ENCODE measurements at regions not wholly inside any gene's neighbourhood (a gene's known extent, or its start where the extent isn't known, plus 50 kb on each side); places are given as distances from the start of the nearest gene placed in this dataset.

DNA sequence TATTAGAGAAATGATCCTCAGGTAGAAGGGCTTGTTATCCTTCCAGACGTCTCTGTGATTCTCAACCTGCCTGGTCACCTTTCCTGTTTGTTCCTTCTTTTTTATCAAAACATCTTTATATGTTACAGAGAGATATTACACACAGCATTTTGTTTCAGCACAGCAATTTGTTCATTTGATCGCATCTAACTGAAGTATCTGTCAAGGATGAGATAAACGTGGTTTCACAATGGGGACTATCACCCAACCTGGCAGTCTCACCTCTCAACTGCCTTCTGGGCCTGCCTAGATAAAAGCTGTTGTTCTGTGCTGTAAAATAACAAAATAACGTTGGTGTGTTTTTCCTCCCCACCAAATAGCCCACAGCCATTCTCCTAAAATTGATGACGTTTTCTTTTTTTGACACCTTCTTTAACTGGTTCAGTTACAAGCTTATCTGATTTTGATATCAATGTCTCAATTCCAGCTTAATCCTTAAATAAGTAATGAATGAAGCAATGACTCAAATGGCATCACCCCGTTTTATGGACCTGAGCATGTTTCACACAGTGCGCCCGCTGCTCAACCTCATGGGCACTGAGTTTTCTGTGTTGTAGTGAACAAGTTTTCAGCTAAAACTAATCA lies 367.9 kb upstream of the RUNX1 start:
- TF ChIP-seq CEBPB (IDR thresholded peaks at IDR 0.05): no peak
- TF ChIP-seq ZBTB7A (IDR thresholded peaks at IDR 0.05; ENCODE audit: low read depth): no peak
- no peak for TF ChIP-seq TAF1 (IDR thresholded peaks at IDR 0.05; ENCODE audit: low read depth)
- no peak for TF ChIP-seq TEAD4 (IDR thresholded peaks at IDR 0.05)
- TF ChIP-seq EGR1 (IDR thresholded peaks at IDR 0.05): no peak
- no peak for TF ChIP-seq CREB1 (IDR thresholded peaks at IDR 0.05; ENCODE audit: low read depth)
- TF ChIP-seq, protein P1, sequence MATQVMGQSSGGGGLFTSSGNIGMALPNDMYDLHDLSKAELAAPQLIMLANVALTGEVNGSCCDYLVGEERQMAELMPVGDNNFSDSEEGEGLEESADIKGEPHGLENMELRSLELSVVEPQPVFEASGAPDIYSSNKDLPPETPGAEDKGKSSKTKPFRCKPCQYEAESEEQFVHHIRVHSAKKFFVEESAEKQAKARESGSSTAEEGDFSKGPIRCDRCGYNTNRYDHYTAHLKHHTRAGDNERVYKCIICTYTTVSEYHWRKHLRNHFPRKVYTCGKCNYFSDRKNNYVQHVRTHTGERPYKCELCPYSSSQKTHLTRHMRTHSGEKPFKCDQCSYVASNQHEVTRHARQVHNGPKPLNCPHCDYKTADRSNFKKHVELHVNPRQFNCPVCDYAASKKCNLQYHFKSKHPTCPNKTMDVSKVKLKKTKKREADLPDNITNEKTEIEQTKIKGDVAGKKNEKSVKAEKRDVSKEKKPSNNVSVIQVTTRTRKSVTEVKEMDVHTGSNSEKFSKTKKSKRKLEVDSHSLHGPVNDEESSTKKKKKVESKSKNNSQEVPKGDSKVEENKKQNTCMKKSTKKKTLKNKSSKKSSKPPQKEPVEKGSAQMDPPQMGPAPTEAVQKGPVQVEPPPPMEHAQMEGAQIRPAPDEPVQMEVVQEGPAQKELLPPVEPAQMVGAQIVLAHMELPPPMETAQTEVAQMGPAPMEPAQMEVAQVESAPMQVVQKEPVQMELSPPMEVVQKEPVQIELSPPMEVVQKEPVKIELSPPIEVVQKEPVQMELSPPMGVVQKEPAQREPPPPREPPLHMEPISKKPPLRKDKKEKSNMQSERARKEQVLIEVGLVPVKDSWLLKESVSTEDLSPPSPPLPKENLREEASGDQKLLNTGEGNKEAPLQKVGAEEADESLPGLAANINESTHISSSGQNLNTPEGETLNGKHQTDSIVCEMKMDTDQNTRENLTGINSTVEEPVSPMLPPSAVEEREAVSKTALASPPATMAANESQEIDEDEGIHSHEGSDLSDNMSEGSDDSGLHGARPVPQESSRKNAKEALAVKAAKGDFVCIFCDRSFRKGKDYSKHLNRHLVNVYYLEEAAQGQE (IDR thresholded peaks at IDR 0.05; ENCODE audit: low read depth): no peak
- TF ChIP-seq, protein P2, sequence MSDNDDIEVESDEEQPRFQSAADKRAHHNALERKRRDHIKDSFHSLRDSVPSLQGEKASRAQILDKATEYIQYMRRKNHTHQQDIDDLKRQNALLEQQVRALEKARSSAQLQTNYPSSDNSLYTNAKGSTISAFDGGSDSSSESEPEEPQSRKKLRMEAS (IDR thresholded peaks at IDR 0.05): no peak
- no peak for TF ChIP-seq YY1 (IDR thresholded peaks at IDR 0.05; ENCODE audit: low read depth)
- TF ChIP-seq FOXM1 (IDR thresholded peaks at IDR 0.05; ENCODE audit: borderline replicate concordance, low read depth): no peak
- no peak for TF ChIP-seq EP300 (IDR thresholded peaks at IDR 0.05; ENCODE audit: borderline replicate concordance)
- no peak for TF ChIP-seq RAD21 (IDR thresholded peaks at IDR 0.05; ENCODE audit: low read depth)
- TF ChIP-seq NFIC (IDR thresholded peaks at IDR 0.05): no peak
- no peak for TF ChIP-seq TCF12 (IDR thresholded peaks at IDR 0.05; ENCODE audit: low read depth)

Measured in Ishikawa (cell line).